ENCODE measurements at regions not wholly inside any gene's neighbourhood (a gene's known extent, or its start where the extent isn't known, plus 50 kb on each side); places are given as distances from the start of the nearest gene placed in this dataset.
A peak's percentile ranks its signal among the peaks of the same experiment; 100 is the strongest.

- no peaks in the 10 kb centered on the region for H3K4me1 ChIP-seq
- DNase-seq (no peak), ATAC-seq (no peak)
- H3K27ac ChIP-seq: no peak overlapping the region
- WGBS, 2 donors: 77 to 81% methylated on average over 14 of the region's 14 CpGs
- no peak for TF ChIP-seq CTCF (IDR thresholded peaks at IDR 0.05)
- H3K27me3 ChIP-seq: peaks cover 0 to 18% (median 0%) of the 10 kb centered on the region in 7 donors
- intact Hi-C loops (cut with DNase I): loop anchor here in 1 of 10 donors (10.0 kb wide), 1 partner anchor 67 kb away; no protein-coding TSS in a partner anchor
- H3K9me3 ChIP-seq: peaks cover 0 to 18% (median 0%) of the 10 kb centered on the region in 11 donors
- H3K36me3 ChIP-seq: no peaks in the 10 kb centered on the region
- no peak overlapping the region for H3K4me3 ChIP-seq
These were observed 269.8 kb downstream of the BCOR start for GRCh38 chrX:39827951-39828350.

- DNase-seq (no peak), ATAC-seq (no peak)
- no peak for TF ChIP-seq CTCF (IDR thresholded peaks at IDR 0.05)
- no peak overlapping the region for H3K4me3 ChIP-seq
- no peak overlapping the region for H3K27ac ChIP-seq
- peaks cover 0 to 10% (median 0%) of the 10 kb centered on the region in 11 donors for H3K9me3 ChIP-seq
- peaks cover 0 to 15% (median 0%) of the 10 kb centered on the region in 7 donors for H3K27me3 ChIP-seq
- no peaks in the 10 kb centered on the region for H3K4me1 ChIP-seq
- H3K36me3 ChIP-seq: no peaks in the 10 kb centered on the region
- intact Hi-C loops (cut with DNase I): loop anchor here in 1 of 10 donors (10.0 kb wide), 1 partner anchor 66 kb away; no protein-coding TSS in a partner anchor
These were observed 268.8 kb downstream of the BCOR start for GRCh38 chrX:39828971-39829370.

- H3K4me3 ChIP-seq: no peak overlapping the region
- DNase-seq (no peak), ATAC-seq (peak in 2 of 8 donors; percentile 11 to 26)
- peaks cover 0 to 10% (median 0%) of the 10 kb centered on the region in 11 donors for H3K9me3 ChIP-seq
- 92 to 94% methylated on average over 1 of the region's 1 CpG for WGBS, 2 donors
- no peaks in the 10 kb centered on the region for H3K36me3 ChIP-seq
- H3K27ac ChIP-seq: no peak overlapping the region
- H3K4me1 ChIP-seq: no peaks in the 10 kb centered on the region
- TF ChIP-seq CTCF (IDR thresholded peaks at IDR 0.05): no peak
- intact Hi-C loops (cut with DNase I): loop anchor here in 1 of 10 donors (10.0 kb wide), 1 partner anchor 65 kb away; no protein-coding TSS in a partner anchor
- H3K27me3 ChIP-seq: peaks cover 0 to 15% (median 0%) of the 10 kb centered on the region in 7 donors
These were observed 267.8 kb downstream of the BCOR start for GRCh38 chrX:39829965-39830364.

GRCh38 chrX:39830414-39830813, 267.3 kb downstream of the BCOR start:
- intact Hi-C loops (cut with DNase I): no loop called here
- no peak for TF ChIP-seq CTCF (IDR thresholded peaks at IDR 0.05)
- Histone ChIP-seq H3K27ac (no peak overlapping the region), H3K4me3 (no peak overlapping the region), H3K9me3 (peaks cover 0 to 10% (median 0%) of the 10 kb centered on the region in 11 donors), H3K4me1 (no peaks in the 10 kb centered on the region), H3K36me3 (no peaks in the 10 kb centered on the region), H3K27me3 (peaks cover 0 to 13% (median 0%) of the 10 kb centered on the region in 7 donors)
- WGBS, 2 donors: 50 to 51% methylated on average over 2 of the region's 2 CpGs
- ATAC-seq: peak in 4 of 8 donors; percentile 16 to 92 (median 44)
- no peak for DNase-seq

Measured in heart right ventricle (tissue), 16 donors.